ENCODE measurements at regions not wholly inside any gene's neighbourhood (a gene's known extent, or its start where the extent isn't known, plus 50 kb on each side); places are given as distances from the start of the nearest gene placed in this dataset.

- TF ChIP-seq CTCF (IDR thresholded peaks at IDR 0.05) (no peak), EZH2 (IDR thresholded peaks at IDR 0.05) (no peak)
Measured at GRCh38 chr3:106768941-106769480, 608.2 kb upstream of the CCDC54 start.

All from neural progenitor cell (in vitro differentiated cells).